ENCODE measurements at regions not wholly inside any gene's neighbourhood (a gene's known extent, or its start where the extent isn't known, plus 50 kb on each side); places are given as distances from the start of the nearest gene placed in this dataset.

- CTCF ChIA-PET, result no interaction called here
- DNase-seq (ENCODE audit: extremely low spot score), result no peak
- TF ChIP-seq L3MBTL2 (conservative IDR thresholded peaks at IDR 0.05), result no peak
- TF ChIP-seq, protein P1, sequence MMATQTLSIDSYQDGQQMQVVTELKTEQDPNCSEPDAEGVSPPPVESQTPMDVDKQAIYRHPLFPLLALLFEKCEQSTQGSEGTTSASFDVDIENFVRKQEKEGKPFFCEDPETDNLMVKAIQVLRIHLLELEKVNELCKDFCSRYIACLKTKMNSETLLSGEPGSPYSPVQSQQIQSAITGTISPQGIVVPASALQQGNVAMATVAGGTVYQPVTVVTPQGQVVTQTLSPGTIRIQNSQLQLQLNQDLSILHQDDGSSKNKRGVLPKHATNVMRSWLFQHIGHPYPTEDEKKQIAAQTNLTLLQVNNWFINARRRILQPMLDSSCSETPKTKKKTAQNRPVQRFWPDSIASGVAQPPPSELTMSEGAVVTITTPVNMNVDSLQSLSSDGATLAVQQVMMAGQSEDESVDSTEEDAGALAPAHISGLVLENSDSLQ (IDR thresholded peaks at IDR 0.05), result peak; percentile 38; the same call in 1 of the 2 replicates
- no peak for TF ChIP-seq ZNF384 (IDR thresholded peaks at IDR 0.05)
- TF ChIP-seq FOXA1 (IDR thresholded peaks at IDR 0.05), result no peak
- TF ChIP-seq ARNT (IDR thresholded peaks at IDR 0.05), result no peak
- TF ChIP-seq FOXM1 (IDR thresholded peaks at IDR 0.05; ENCODE audit: borderline replicate concordance), result no peak
- TF ChIP-seq HDGF (IDR thresholded peaks at IDR 0.05; ENCODE audit: borderline replicate concordance), result no peak
- POLR2A ChIA-PET, result no interaction called here
Observed at GRCh38 chr9:14961372-14962068, 51.3 kb upstream of the FREM1 start.

DNA sequence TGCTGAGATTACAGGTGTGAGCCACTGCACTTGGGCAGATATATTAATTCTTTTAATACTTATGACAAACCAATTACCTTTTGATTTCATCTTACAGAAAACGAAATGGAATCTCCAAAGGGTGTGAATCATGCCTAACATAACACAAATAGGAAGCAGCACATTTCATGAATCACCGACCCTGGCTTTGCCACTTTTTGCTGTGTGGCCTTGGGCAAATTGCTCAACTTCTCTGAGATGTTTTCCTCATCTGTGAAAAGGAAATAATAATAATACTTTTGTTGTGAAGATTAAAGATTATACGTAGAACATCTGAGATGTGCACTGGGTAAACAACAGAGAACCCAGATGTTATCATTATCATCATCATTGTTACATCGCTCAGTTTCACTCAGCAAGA is 50.7 kb upstream of the FREM1 start:
- DNase-seq (ENCODE audit: extremely low spot score), result no peak
- TF ChIP-seq, protein P1 (IDR thresholded peaks at IDR 0.05), result no peak
- TF ChIP-seq ZNF384 (IDR thresholded peaks at IDR 0.05), result no peak
- no peak for TF ChIP-seq CTBP1 (IDR thresholded peaks at IDR 0.05; ENCODE audit: borderline replicate concordance)
- no peak for TF ChIP-seq L3MBTL2 (conservative IDR thresholded peaks at IDR 0.05)
- TF ChIP-seq FOXM1 (IDR thresholded peaks at IDR 0.05; ENCODE audit: borderline replicate concordance), result no peak
- no peak for TF ChIP-seq HDGF (IDR thresholded peaks at IDR 0.05; ENCODE audit: borderline replicate concordance)
- no peak for TF ChIP-seq SP1 (IDR thresholded peaks at IDR 0.05)
- TF ChIP-seq NFRKB (IDR thresholded peaks at IDR 0.05), result no peak
- no peak for TF ChIP-seq ARNT (IDR thresholded peaks at IDR 0.05)
- TF ChIP-seq LEF1 (IDR thresholded peaks at IDR 0.05; ENCODE audit: borderline replicate concordance), result no peak
- TF ChIP-seq TARDBP (IDR thresholded peaks at IDR 0.05), result no peak
- TF ChIP-seq FOXA1 (IDR thresholded peaks at IDR 0.05), result no peak
- TF ChIP-seq SUZ12 (IDR thresholded peaks at IDR 0.05), result no peak
- no peak for TF ChIP-seq BHLHE40 (IDR thresholded peaks at IDR 0.05; ENCODE audit: borderline replicate concordance)
- TF ChIP-seq ELF4 (IDR thresholded peaks at IDR 0.05), result no peak
- TF ChIP-seq FOXK2 (IDR thresholded peaks at IDR 0.05), result no peak
- ChIA-PET POLR2A (no interaction called here), CTCF (interaction anchor here (0.8 kb wide), 1 partner anchor 174 kb away, joined by 3 read pairs; no protein-coding TSS in a partner anchor)
